GM20000 (cell line): ENCODE measurements at regions not wholly inside any gene's neighbourhood (a gene's known extent, or its start where the extent isn't known, plus 50 kb on each side); places are given as distances from the start of the nearest gene placed in this dataset.

Experiments
- DNase-seq: peaks from one replicate; pipeline ENCODE4 v3.0.0; 2012; ENCODE audit warnings: low spot score
- TF ChIP-seq, protein P1 (sequence below): IDR thresholded peaks from 2 replicates; pipeline ENCODE4 v1.5.1; 2012; ENCODE audit warnings: mild to moderate bottlenecking, control low read depth; ENCODE audit errors: extremely low read depth, missing control alignments

GRCh38 chr1:50332941-50333594 lies 90.2 kb downstream of the DMRTA2 start:
- DNase-seq: peak; percentile 89
- TF ChIP-seq, protein P1, sequence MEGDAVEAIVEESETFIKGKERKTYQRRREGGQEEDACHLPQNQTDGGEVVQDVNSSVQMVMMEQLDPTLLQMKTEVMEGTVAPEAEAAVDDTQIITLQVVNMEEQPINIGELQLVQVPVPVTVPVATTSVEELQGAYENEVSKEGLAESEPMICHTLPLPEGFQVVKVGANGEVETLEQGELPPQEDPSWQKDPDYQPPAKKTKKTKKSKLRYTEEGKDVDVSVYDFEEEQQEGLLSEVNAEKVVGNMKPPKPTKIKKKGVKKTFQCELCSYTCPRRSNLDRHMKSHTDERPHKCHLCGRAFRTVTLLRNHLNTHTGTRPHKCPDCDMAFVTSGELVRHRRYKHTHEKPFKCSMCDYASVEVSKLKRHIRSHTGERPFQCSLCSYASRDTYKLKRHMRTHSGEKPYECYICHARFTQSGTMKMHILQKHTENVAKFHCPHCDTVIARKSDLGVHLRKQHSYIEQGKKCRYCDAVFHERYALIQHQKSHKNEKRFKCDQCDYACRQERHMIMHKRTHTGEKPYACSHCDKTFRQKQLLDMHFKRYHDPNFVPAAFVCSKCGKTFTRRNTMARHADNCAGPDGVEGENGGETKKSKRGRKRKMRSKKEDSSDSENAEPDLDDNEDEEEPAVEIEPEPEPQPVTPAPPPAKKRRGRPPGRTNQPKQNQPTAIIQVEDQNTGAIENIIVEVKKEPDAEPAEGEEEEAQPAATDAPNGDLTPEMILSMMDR: peak; percentile 77

DNA sequence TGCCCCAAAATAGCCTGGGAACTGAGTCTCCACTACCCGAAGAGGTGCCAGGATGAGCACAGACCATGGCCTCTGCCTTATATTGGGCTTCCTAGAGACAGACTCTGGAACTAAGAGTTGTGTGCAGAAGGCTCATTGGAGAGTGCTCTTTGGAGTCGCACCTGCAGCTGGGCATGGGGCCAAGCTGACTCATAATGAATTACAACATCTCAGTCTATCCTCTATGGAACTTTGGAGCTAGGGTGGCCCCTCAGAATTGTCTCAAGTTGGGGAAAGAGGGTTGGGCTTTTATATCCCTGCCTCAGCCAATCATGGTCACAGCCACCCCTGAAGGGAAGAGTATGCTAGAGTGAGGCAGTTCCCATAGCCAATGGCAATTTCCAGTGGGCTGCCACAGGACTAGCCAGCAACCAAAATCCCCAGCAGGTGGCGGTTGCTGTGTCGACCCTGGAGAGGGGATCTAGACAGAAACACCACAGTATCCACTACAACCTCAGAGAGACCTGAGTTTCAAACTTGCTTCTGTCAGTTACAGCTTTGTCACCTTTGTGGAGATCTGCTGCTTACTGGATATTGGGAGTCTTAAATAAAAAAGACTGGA lies 93.8 kb downstream of the DMRTA2 start:
- TF ChIP-seq, protein P1: peak; percentile 9
- DNase-seq: no peak

DNA sequence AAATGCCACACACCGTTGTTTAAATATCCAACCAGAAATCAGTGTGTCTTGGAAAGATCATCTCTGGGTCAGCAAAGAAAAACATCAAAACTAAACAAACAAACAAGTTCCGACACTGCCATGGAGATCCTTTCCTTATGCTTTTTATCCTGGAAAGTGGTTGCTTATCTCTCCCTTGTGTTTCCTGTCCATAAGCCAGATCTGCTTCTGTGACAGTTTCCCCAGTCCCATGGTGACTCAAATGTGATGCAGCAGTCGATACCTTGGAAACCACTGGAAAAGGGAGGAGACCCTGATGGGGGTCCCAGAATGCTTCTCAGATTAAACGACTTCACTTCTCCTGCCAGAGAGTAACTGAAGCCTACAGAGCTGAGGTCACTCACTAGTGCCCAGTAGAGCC lies 94.7 kb downstream of the DMRTA2 start:
- no peak for DNase-seq
- TF ChIP-seq, protein P1: no peak

DNA sequence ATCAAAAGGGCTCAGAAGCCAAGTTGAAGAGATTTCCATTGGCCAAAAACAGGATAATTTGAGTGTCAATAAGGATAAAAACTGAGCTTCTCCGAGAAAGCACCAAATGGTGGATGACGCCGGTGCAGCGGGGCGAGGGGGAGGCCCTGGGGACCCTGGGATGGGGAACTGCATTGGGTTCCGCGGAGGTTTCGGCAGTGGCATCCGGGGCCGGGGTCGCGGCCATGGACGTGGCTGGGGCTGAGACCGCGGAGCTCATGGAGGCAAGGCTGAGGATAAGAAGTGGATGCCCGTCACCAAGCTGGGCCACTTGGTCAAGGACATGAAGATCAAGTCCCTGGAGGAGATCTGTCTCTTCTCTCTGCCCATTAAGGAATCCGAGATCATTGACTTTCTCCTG lies 97.2 kb downstream of the DMRTA2 start:
- no peak for DNase-seq
- TF ChIP-seq, protein P1: no peak

- TF ChIP-seq, protein P1: no peak
- no peak for DNase-seq
These were observed 100.7 kb downstream of the DMRTA2 start for GRCh38 chr1:50322579-50322978.

DNA sequence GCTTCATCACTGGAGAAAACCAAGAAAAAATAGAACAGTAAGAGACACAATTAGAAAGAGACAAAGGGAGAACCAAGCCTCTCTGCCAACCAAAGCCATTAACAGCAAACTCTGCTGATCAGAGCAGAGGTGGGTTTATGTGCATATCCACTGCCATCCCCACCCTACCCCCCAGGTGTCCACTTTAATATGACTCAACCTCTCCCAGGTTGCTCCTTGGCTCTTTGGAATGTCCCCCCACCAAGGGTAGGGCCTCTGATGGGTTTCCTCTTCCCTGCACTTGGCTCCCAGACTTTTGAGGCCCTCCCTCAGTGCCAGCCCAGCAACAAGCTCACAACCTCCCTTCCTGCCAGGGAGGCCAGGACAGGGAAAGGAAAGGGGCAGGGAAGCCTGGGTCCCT lies 104.8 kb downstream of the DMRTA2 start:
- TF ChIP-seq, protein P1: no peak
- DNase-seq: no peak

GRCh38 chr1:50308878-50309277 lies 114.4 kb downstream of the DMRTA2 start:
- DNase-seq: peak; percentile 56
- TF ChIP-seq, protein P1: no peak
